GM10248 (cell line): ENCODE measurements at regions not wholly inside any gene's neighbourhood (a gene's known extent, or its start where the extent isn't known, plus 50 kb on each side); places are given as distances from the start of the nearest gene placed in this dataset.

ENCODE experiments used
- CTCF ChIA-PET: fragments of 300-600 bp; sonication (Branson Sonifier 250); formaldehyde crosslinking; extraction: SDS; loops from one replicate; lab custom pipeline; 2021; ENCODE audit warnings: antibody characterized with exemption; lab: Yijun Ruan, JAX
- POLR2A ChIA-PET: fragments of 350-650 bp; sonication (Branson Sonifier 250); formaldehyde crosslinking; extraction: SDS; loops from one replicate; lab custom pipeline; 2020; ENCODE audit warnings: antibody characterized with exemption; lab: Yijun Ruan, JAX
- DNase-seq: peaks from one replicate; pipeline ENCODE4 v3.0.0; 2012; ENCODE audit errors: extremely low spot score
- CTCF ChIP-seq: IDR thresholded peaks from 2 replicates; pipeline ENCODE4 v1.5.1; 2012; ENCODE audit warnings: mild to moderate bottlenecking, low read depth; ENCODE audit errors: extremely low read depth, missing control alignments, control extremely low read depth

- ChIA-PET CTCF (no interaction called here), POLR2A (no interaction called here)
- no peak for DNase-seq
- TF ChIP-seq CTCF: no peak
These were observed 515.1 kb downstream of the TECRL start for GRCh38 chr4:63894161-63894560.

GRCh38 chr4:63869370-63869769 is 539.9 kb downstream of the TECRL start:
- POLR2A ChIA-PET: no interaction called here
- no peak for DNase-seq
- CTCF ChIA-PET: no interaction called here
- TF ChIP-seq CTCF: no peak

GRCh38 chr4:63851496-63851895 is 557.8 kb downstream of the TECRL start:
- TF ChIP-seq CTCF: no peak
- CTCF ChIA-PET: no interaction called here
- POLR2A ChIA-PET: no interaction called here

GRCh38 chr4:63841266-63841665 is 568.0 kb downstream of the TECRL start:
- POLR2A ChIA-PET: no interaction called here
- no peak for TF ChIP-seq CTCF
- DNase-seq: no peak
- CTCF ChIA-PET: interaction anchor here (0.6 kb wide), 1 partner anchor 28 kb away, joined by 3 read pairs; no protein-coding TSS in a partner anchor

More at GRCh38 chr4:63851496-63851895, 557.8 kb downstream of the TECRL start:
- no peak for DNase-seq

GRCh38 chr4:63831590-63832155 is 577.6 kb downstream of the TECRL start:
- CTCF ChIA-PET: no interaction called here
- DNase-seq: no peak

GRCh38 chr4:63817196-63817865 is 591.9 kb downstream of the TECRL start:
- ChIA-PET CTCF (no interaction called here), POLR2A (no interaction called here)

More at GRCh38 chr4:63831590-63832155, 577.6 kb downstream of the TECRL start:
- POLR2A ChIA-PET: no interaction called here
- TF ChIP-seq CTCF: no peak

More at GRCh38 chr4:63817196-63817865, 591.9 kb downstream of the TECRL start:
- no peak for DNase-seq
- TF ChIP-seq CTCF: no peak
